Coronary artery (tissue), 2 donors: ENCODE measurements at regions not wholly inside any gene's neighbourhood (a gene's known extent, or its start where the extent isn't known, plus 50 kb on each side); places are given as distances from the start of the nearest gene placed in this dataset.

ENCODE experiments used
- DNase-seq: peaks from one replicate; pipeline ENCODE4 v3.0.0-alpha.2; 2017; ENCODE audit warnings: low spot score
- H3K27ac ChIP-seq, 2 donors: fragments of 200-600 bp; sonication (generic); one replicate each; pipeline ENCODE4 v1.5.1; 2016 to 2019
- H3K4me3 ChIP-seq: fragments of 200-600 bp; sonication (generic); 2 replicates; pipeline ENCODE4 v1.5.1; 2016; ENCODE audit warnings: mild to moderate bottlenecking, moderate library complexity
- TF ChIP-seq, protein P1 (sequence below): fragments of 200-600 bp; sonication (generic); IDR thresholded peaks from one replicate; pipeline ENCODE4 v1.5.1; 2019; ENCODE audit warnings: antibody characterized with exemption

GRCh38 chr5:143564417-143564816, 160.9 kb upstream of the NR3C1 start:
- TF ChIP-seq, protein P1, sequence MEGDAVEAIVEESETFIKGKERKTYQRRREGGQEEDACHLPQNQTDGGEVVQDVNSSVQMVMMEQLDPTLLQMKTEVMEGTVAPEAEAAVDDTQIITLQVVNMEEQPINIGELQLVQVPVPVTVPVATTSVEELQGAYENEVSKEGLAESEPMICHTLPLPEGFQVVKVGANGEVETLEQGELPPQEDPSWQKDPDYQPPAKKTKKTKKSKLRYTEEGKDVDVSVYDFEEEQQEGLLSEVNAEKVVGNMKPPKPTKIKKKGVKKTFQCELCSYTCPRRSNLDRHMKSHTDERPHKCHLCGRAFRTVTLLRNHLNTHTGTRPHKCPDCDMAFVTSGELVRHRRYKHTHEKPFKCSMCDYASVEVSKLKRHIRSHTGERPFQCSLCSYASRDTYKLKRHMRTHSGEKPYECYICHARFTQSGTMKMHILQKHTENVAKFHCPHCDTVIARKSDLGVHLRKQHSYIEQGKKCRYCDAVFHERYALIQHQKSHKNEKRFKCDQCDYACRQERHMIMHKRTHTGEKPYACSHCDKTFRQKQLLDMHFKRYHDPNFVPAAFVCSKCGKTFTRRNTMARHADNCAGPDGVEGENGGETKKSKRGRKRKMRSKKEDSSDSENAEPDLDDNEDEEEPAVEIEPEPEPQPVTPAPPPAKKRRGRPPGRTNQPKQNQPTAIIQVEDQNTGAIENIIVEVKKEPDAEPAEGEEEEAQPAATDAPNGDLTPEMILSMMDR = no peak
- Histone ChIP-seq H3K27ac (no peak overlapping the region), H3K4me3 (no peak overlapping the region)
- DNase-seq = no peak

GRCh38 chr5:143562935-143563334, 159.4 kb upstream of the NR3C1 start:
- H3K27ac ChIP-seq = peak overlapping the region; percentile 50 to 77
- TF ChIP-seq, protein P1 = no peak
- DNase-seq = peak; percentile 80
- no peak overlapping the region for H3K4me3 ChIP-seq

- no peak overlapping the region for H3K4me3 ChIP-seq
- no peak for DNase-seq
- no peak overlapping the region for H3K27ac ChIP-seq
- TF ChIP-seq, protein P1 = no peak
Measured at GRCh38 chr5:143561219-143561618, 157.7 kb upstream of the NR3C1 start.

- Histone ChIP-seq H3K27ac (no peak overlapping the region), H3K4me3 (no peak overlapping the region)
- DNase-seq = no peak
- TF ChIP-seq, protein P1 = no peak
Measured at GRCh38 chr5:143560378-143560777, 156.9 kb upstream of the NR3C1 start.

GRCh38 chr5:143559586-143560109, 156.2 kb upstream of the NR3C1 start:
- TF ChIP-seq, protein P1 = no peak
- H3K27ac ChIP-seq = no peak overlapping the region
- no peak overlapping the region for H3K4me3 ChIP-seq
- DNase-seq = no peak

DNA sequence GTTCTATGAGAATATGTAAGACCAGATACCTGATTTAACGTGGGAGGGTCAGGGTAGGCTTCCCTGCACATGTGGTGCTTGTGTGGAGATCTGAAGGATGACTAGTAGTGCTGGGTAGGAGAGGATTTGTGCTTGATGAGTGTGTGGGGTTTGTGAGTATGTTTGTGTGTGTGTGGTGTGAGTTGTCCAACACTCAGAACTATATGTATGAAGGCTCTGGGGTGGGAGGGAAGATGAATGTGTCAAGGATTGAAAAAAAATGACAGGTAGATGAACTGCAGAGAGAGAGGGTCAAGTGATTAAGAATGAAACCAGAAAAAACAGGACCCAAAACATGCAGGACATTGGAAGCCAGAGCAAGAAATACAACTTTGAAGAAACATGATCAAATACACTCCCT, 154.6 kb upstream of the NR3C1 start:
- DNase-seq = no peak
- Histone ChIP-seq H3K27ac (no peak overlapping the region), H3K4me3 (no peak overlapping the region)
- TF ChIP-seq, protein P1 = no peak

GRCh38 chr5:143557061-143557818, 153.8 kb upstream of the NR3C1 start:
- Histone ChIP-seq H3K27ac (peak overlapping the region in 1 of 2 donors; percentile 15), H3K4me3 (no peak overlapping the region)
- TF ChIP-seq, protein P1 = no peak
- DNase-seq = no peak
